CD4-positive, alpha-beta T cell treated with Interleukin-15 for 1 hour (primary cell): ENCODE measurements at regions not wholly inside any gene's neighbourhood (a gene's known extent, or its start where the extent isn't known, plus 50 kb on each side); places are given as distances from the start of the nearest gene placed in this dataset.
"Not testable (repeated sequence)": the region's sequence is repeated elsewhere in the genome, so short reads cannot be mapped to it uniquely, and the experiment has no call there.

ENCODE experiments used
- DNase-seq: peaks from one replicate; pipeline ENCODE4 v3.0.0-alpha.2; 2020

- DNase-seq = no peak
Observed at GRCh38 chr1:61028136-61028535, 54.2 kb upstream of the NFIA start.

GRCh38 chr1:61018068-61018467 lies 64.3 kb upstream of the NFIA start:
- DNase-seq = not testable (repeated sequence)

DNA sequence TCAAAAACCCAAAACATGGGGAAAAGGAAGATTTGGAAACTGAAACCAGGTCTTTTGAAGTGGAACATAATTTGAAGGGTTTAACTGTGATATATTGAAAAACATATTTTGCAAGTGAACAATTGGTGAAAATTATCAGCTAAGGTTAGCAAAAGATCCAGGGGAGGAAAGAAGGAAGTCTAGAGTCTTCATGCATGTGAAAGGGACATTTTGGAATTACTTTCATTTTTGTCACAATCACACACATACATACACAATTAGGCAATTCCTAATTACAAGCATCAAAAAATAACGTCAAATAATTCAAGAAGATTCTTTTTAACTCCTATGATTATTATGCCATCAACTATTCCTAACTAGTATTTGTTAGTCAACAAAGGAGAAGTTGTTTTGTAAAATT lies 64.7 kb upstream of the NFIA start:
- no peak for DNase-seq

GRCh38 chr1:61013946-61014667 lies 68.3 kb upstream of the NFIA start:
- DNase-seq = no peak

DNA sequence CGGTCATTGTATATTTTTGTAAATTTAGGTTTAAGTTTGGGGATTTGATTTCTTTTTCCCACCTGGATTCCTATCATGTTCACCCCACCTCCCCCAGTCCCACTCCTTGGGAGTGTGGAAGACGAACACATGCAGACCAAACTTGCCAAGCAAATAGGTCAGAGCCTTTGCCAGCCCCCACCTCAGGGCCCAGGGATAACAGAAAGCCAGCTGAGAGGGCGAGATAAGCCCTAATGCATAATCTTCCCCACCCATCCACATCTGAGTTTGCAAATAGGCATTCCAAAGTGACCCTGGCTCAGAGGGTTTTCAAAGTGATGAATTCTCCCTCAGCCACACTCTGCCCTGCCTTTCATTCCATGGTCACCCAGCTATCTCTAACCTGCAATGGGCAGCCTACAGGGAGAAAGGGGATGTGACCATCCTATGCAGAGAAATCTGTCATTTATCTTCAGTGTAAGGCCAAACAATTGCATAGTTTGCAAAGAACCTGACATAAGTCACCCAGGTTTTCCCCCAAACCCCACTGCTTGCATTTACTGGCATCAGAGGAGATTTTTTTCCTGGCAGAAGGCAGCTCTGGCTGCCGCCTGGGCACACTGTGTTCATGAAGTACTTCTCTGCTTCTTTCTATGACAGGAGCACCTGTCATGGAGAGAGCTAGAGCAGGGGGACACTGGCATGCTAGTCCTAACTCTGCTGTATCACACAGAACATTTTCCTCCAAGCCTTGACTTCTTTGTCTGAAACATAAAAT lies 69.0 kb upstream of the NFIA start:
- DNase-seq = no peak

- DNase-seq = no peak
Observed at GRCh38 chr1:61012341-61012761, 70.0 kb upstream of the NFIA start.

DNA sequence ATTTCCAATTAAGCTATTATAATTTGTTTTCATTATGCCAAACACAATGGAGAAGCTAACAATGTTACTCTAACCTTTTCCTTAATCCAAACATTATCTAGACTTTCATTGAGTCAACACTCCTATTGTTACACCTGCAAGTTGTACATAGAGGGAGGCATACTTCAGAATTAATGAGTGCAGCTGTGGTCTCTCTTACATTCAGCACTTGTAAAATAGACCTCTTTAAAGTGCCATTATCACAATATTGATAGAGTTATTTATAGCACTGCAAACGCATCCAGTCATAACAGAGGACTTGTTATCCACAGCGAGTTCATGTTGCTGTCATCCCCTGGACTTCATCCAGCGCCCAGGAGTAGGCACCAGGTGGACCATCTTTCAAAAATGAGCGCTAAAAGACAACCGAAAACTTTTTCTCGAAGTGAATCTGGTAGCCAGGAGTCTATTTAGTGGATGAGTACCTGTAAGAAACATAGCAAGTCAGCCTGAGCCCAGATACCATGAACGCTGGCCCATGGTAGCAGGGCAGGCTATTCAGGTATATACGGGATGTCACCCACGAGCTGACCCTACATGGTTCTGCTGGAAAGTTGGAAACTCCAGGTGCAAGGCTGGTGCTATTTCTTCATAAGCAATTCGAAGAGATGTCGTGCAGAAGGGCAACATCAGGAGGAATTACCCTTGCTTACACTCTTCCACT lies 70.6 kb upstream of the NFIA start:
- DNase-seq = no peak

- DNase-seq = no peak
Observed at GRCh38 chr1:61007534-61008364, 74.6 kb upstream of the NFIA start.

DNA sequence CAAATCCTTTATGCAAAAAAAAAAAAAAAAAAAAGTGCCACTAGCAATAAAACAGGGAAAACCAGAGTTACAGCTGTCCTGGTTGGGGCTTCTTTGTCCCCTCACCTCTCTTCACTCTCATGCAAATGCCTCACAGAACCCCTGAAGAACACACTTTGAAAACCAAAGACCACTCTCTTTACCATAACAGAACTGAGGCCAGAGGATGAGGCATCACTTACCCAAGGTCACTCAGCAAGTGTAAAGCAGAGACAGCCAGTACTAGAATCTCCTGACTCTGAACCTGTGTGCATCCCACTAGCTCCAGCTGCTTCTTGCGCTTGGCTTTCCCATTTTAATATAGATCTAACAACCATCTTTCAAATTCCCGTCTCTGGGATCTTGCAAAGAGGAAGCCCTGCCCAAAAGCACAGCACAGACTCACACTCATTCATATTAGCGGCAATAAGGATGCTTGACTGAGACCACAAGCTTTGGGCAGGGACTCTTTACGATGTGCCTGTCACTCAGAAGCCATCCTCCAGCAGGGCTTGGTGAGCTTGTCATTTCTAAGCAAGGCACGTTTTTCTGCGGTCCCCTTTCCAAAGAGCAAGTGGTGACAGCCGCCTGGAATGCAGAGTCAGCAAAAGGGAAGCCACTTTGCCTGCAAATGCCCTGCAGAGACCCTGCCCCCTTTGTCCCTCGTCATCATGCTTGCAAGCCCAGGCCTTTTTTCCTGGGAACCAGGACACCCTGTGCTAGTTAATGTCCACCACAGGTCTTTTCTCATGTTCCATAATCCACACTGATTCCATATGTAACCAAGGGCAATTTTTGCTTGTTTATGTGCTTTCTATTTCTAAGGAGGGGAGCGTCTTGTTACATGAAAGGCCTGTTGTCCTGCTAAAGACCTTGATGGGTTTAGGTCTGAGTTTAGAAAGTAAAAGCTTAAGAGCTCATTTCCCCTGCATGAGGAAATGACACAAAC lies 76.5 kb upstream of the NFIA start:
- DNase-seq = no peak

GRCh38 chr1:61004262-61005003 lies 77.9 kb upstream of the NFIA start:
- DNase-seq = peak; percentile 28

GRCh38 chr1:61000327-61000726 lies 82.0 kb upstream of the NFIA start:
- no peak for DNase-seq

DNA sequence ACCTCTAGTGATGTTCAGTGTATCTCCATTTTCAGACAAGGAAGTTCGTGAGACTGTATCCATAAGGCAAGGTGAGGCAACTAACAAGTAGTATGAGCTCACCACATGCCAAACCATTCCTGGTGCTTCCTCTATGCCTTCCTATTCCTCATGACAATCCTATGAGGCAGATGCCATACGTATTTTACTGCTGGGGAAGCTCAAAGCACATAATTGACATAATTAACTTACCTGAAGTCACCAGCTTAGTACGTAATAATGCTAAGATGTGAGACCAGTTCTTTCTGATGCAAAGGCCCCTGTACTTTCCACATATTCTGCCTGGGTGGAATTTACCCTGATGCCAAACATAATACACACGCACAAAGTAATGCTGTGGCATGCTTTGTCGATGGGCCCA lies 83.6 kb upstream of the NFIA start:
- no peak for DNase-seq

DNA sequence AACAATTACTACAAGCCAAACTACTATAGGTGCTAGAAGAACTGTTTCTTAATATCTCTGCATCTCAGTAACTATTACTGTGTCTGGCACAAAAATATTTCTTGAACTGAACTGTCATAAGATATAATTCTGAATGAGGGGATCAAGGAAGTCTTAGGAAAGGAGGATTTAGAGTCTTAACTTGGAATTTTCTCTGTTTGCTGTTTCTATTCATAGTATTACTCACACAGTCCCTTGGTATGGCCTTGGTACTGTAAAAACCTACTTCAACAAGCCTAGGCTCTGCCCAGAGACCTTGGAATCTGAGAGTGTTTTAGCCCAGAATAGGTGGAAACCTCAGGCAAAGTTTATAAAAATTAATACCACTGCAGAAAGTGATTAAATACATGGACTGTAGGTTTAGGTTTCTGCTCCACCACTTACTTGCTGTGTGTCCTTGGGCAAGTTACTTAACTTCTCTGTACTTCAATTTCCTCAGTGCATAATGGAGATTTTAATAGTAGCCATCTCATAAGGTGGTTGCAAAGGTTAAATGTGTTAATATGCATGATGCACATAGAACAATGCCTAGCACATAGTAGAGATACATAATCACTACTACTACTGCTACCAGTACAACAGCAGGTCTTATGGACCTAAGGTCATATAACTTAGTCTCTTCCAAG lies 87.4 kb upstream of the NFIA start:
- no peak for DNase-seq

- DNase-seq = no peak
Observed at GRCh38 chr1:60994369-60994768, 88.0 kb upstream of the NFIA start.

DNA sequence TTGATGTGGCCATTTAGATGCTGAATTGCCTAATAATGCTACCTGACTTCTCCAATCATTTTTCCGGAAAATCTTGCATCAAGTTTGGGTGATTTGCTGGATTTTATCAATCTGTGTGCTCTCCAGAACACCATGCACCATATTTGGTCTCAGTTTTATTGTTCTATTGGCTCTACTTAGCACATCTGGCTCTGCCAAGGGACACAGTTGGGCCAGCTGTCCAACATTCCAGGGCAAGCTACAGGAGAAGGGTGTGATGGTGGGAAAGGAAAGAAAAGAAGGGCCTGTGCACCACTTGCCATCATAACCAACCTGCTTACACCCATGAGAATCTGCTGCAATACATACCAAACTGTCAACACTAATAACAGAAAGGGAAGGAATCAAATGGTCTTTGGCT lies 90.2 kb upstream of the NFIA start:
- no peak for DNase-seq

DNA sequence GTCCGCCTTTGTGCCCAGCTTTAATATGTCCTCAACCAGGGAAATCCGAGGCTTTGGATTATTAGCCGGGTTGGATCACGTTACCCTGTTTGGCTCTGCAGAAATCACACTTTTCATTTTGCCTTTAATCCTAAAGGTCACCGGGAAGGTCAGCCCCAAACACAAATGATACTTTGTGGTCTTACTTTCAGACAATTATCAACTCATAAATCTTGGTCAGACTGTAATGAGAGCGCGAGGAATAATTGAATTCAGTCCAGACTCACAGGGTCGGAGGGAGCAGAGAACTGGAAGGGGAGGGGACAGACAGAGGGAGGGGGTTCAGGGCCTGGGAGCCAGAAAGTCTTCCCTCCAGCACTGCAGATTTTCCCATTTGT lies 91.7 kb upstream of the NFIA start:
- DNase-seq = no peak

GRCh38 chr1:60989749-60990713 lies 92.3 kb upstream of the NFIA start:
- no peak for DNase-seq

DNA sequence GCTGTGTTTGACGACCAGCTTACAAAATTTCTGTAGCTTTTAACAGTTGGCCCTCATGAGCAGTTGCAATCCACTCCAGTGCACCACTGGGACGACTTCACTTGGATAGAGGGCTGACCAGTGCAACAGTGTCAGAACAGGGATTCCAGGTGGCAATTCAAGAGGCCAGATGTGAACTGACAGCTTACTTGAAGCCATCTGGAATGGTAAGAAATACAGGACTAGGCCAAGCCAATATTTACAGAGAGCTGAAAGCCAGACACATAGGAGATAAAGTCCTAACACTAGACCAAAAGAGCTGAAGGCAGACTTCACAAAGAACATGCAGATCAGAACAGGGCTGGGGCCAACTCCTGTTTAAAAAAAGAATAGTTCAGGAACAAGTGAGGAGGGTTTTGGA lies 93.5 kb upstream of the NFIA start:
- DNase-seq = no peak

DNA sequence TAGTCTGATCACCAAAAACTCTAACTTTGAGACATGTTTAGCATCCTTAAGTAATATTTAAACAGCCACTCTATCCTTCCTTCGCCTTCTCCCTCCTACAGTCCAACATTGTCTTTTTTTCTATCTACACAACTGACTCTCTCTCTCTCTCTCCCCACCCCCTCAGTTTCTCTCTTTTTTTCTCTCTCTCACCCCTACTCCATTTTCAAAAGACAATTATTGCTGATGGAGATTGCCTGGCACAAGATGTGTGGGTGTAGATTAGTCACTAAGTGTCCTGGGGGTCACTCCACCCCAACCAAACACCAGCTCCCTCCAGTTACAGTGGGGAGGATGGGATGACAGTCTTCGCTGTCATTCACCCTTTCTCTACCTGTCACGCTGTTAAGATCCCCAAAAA lies 94.5 kb upstream of the NFIA start:
- no peak for DNase-seq
